HepG2 (cell line): ENCODE measurements at regions not wholly inside any gene's neighbourhood (a gene's known extent, or its start where the extent isn't known, plus 50 kb on each side); places are given as distances from the start of the nearest gene placed in this dataset.

Experiments used
- ATAC-seq: fragments of 200-7000 bp; cut with Tn5 transposase; 3 replicates; pipeline ENCODE4 v1.9.1; 2020; ENCODE audit warnings: mild to moderate bottlenecking, moderate library complexity
- BruUV-seq: library from RNA; stranded (reverse); fragments of 400-500 nt; replicated peaks from 2 replicates; lab custom pipeline; 2021; lab: Mats Ljungman, UMichigan
- CTCF ChIA-PET: fragments of 300-600 bp; formaldehyde crosslinking; extraction: SDS; loops from one replicate; lab custom pipeline; 2021; ENCODE audit warnings: low total read pairs, inconsistent platforms, low intra/inter-chr PET ratio; lab: Yijun Ruan, JAX
- POLR2A ChIA-PET: fragments of 350-600 bp; sonication (Branson Sonifier 250); formaldehyde crosslinking; loops from one replicate; lab custom pipeline; 2020; ENCODE audit warnings: antibody characterized with exemption, inconsistent platforms; lab: Yijun Ruan, JAX
- DNase-seq: peaks from one replicate; pipeline ENCODE4 v3.0.0-alpha.2; 2015; ENCODE audit warnings: low spot score
- FAIRE-seq: peaks from 3 replicates; lab custom pipeline; 2011; peaks lifted over from hg19 to GRCh38; lab: Jason Lieb, UNC
- H2AFZ ChIP-seq: one replicate; pipeline ENCODE4 v1.6.1; 2011; ENCODE audit warnings: low read length, inconsistent platforms
- H3K27ac ChIP-seq: fragments of 300-600 bp; 3 replicates; pipeline ENCODE4 v1.8.0; 2011; ENCODE audit warnings: mixed run types, mild to moderate bottlenecking, mixed read lengths, low read length, inconsistent platforms; ENCODE audit not compliant: insufficient read depth; ENCODE audit errors: extremely low read length
- H3K27me3 ChIP-seq, 2 experiments: fragments of 200-600 bp in 1 of 2; 2 replicates in 1 of 2; 3 replicates in 1 of 2; pipeline versions ENCODE4 v1.6.0 to v1.8.0; 2011; ENCODE audit warnings: low read length in 2 of 2, mild to moderate bottlenecking in 2 of 2, moderate library complexity in 2 of 2, inconsistent platforms in 1 of 2; ENCODE audit not compliant: insufficient read depth in 2 of 2, control insufficient read depth in 1 of 2
- H3K36me3 ChIP-seq, 2 experiments: fragments of 200-600 bp in 1 of 2; replicated peaks in 1 of 2; 2 replicates in 1 of 2; 3 replicates in 1 of 2; pipeline versions ENCODE4 v1.5.1 to v1.8.0; 2011; ENCODE audit warnings: low read length in 2 of 2, inconsistent platforms in 1 of 2; ENCODE audit not compliant: insufficient read depth in 2 of 2, control insufficient read depth in 1 of 2
- H3K4me1 ChIP-seq: 2 replicates; pipeline ENCODE4 v1.5.1; 2012; ENCODE audit warnings: low read length, inconsistent platforms; ENCODE audit not compliant: insufficient read depth
- H3K4me2 ChIP-seq: 2 replicates; pipeline ENCODE4 v1.6.0; 2011; ENCODE audit warnings: low read depth, low read length, inconsistent platforms
- H3K4me3 ChIP-seq, 3 experiments: fragments of 200-600 bp in 1 of 3; sonication (generic), shearing (Covaris generic) in 1 of 3; replicated peaks in 1 of 3; 2 replicates each; pipeline ENCODE4 v1.5.1; 2011 to 2016; ENCODE audit warnings: low read length in 3 of 3, inconsistent platforms in 2 of 3, low read depth in 2 of 3, mild to moderate bottlenecking in 2 of 3, control low read depth in 1 of 3, mixed read lengths in 1 of 3; ENCODE audit not compliant: insufficient read depth in 1 of 3
- H3K79me2 ChIP-seq: one replicate; pipeline ENCODE4 v1.6.1; 2011; ENCODE audit warnings: low read length, inconsistent platforms; ENCODE audit not compliant: insufficient read depth
- H3K9ac ChIP-seq: 2 replicates; pipeline ENCODE4 v1.6.0; 2011; ENCODE audit warnings: mild to moderate bottlenecking, low read depth, low read length, inconsistent platforms; ENCODE audit not compliant: insufficient read depth
- H3K9me3 ChIP-seq: 2 replicates; pipeline ENCODE4 v1.5.1; 2012; ENCODE audit warnings: mild to moderate bottlenecking, low read length
- H4K20me1 ChIP-seq: 2 replicates; pipeline ENCODE4 v1.6.0; 2011; ENCODE audit warnings: inconsistent platforms, mild to moderate bottlenecking, low read length, moderate library complexity; ENCODE audit not compliant: insufficient read depth
- ARID2 ChIP-seq: sonication (generic); formaldehyde crosslinking; IDR thresholded peaks from 2 replicates; pipeline ENCODE4 v1.8.1; 2022; ENCODE audit warnings: mild to moderate bottlenecking, missing genetic modification reagents, borderline replicate concordance
- ATF2 ChIP-seq: sonication (generic); formaldehyde crosslinking; IDR thresholded peaks from 2 replicates; pipeline ENCODE4 v1.4.0; 2020; ENCODE audit warnings: missing genetic modification reagents
- BHLHE40 ChIP-seq: IDR thresholded peaks from 2 replicates; pipeline ENCODE4 v1.6.1; 2011; ENCODE audit warnings: low read length, improper control_type of control experiment
- ERF ChIP-seq: IDR thresholded peaks from 2 replicates; pipeline ENCODE4 v1.6.1; 2018; ENCODE audit warnings: missing biosample characterization, missing genetic modification reagents
- HNRNPK ChIP-seq: fragments of 200-400 bp; formaldehyde crosslinking; IDR thresholded peaks from 2 replicates; pipeline ENCODE4 v1.6.1; 2018; ENCODE audit warnings: low read length, low read depth, moderate library complexity, mild to moderate bottlenecking; ENCODE audit not compliant: poor library complexity, severe bottlenecking
- KLF13 ChIP-seq: sonication (generic); formaldehyde crosslinking; IDR thresholded peaks from 2 replicates; pipeline ENCODE4 v1.4.0; 2020; ENCODE audit warnings: mild to moderate bottlenecking, missing genetic modification reagents
- KLF6 ChIP-seq: IDR thresholded peaks from 2 replicates; pipeline ENCODE4 v1.8.0; 2016; ENCODE audit warnings: missing biosample characterization, missing genetic modification reagents
- MBD4 ChIP-seq: IDR thresholded peaks from 2 replicates; pipeline ENCODE4 v1.6.1; 2012; ENCODE audit warnings: low read length, inconsistent platforms, borderline replicate concordance
- NCOA5 ChIP-seq: sonication (generic); formaldehyde crosslinking; IDR thresholded peaks from 2 replicates; pipeline ENCODE4 v1.4.0; 2020; ENCODE audit warnings: missing genetic modification reagents
- PRDM15 ChIP-seq: sonication (generic); formaldehyde crosslinking; IDR thresholded peaks from 2 replicates; pipeline ENCODE4 v1.4.0; 2020; ENCODE audit warnings: missing genetic modification reagents
- ZBTB25 ChIP-seq: IDR thresholded peaks from 2 replicates; pipeline ENCODE4 v1.6.1; 2018; ENCODE audit warnings: missing genetic modification reagents
- ZNF652 ChIP-seq: IDR thresholded peaks from 2 replicates; pipeline ENCODE4 v1.6.1; 2016; ENCODE audit warnings: low read depth, borderline replicate concordance
- WGBS: methylation state at CpG from one replicate; pipeline ENCODE4 v1.1.6; 2017; ENCODE audit warnings: low lambda C conversion rate; 5-methylcytosine and 5-hydroxymethylcytosine counted together
- in situ Hi-C: cut with HindIII; loops from 2 replicates; pipeline ENCODE4 v1.10.0; 2017; ENCODE audit warnings: low pct_unique_long_range_greater_than_20kb; ENCODE audit not compliant: extremely low pct_ligation_motif_present
- intact Hi-C: fragments of 100-400 bp; cut with micrococcal nuclease; formaldehyde crosslinking; loops from one replicate; pipeline ENCODE4 v1.10.0; 2022; ENCODE audit not compliant: unreplicated experiment

GRCh38 chr5:93153461-93153860, 427.6 kb downstream of the NR2F1-AS1 start:
- Histone ChIP-seq H3K4me1 (peaks cover 26% of the 10 kb centered on the region), H3K4me2 (peak overlapping the region; percentile 56), H3K27me3 (no peaks in the 10 kb centered on the region), H3K36me3 (no peaks in the 10 kb centered on the region), H4K20me1 (no peaks in the 10 kb centered on the region), H2AFZ (peak overlapping the region; percentile 22), H3K27ac (no peak overlapping the region), H3K9ac (no peak overlapping the region), H3K9me3 (no peaks in the 10 kb centered on the region), H3K79me2 (no peaks in the 10 kb centered on the region), H3K4me3 (no peak overlapping the region)
- 50% methylated on average over 3 of the region's 3 CpGs for WGBS
- ChIA-PET POLR2A (no interaction called here), CTCF (no interaction called here)
- no TSS peak for BruUV-seq
- no peak for FAIRE-seq
- intact Hi-C loops, result loop anchor here (10.0 kb wide), 1 partner anchor 91 kb away; no protein-coding TSS in a partner anchor
- in situ Hi-C loops, result no loop called here
- no peak for DNase-seq
- TF ChIP-seq ATF2 (CRISPR knock-in tag) (no peak), MBD4 (no peak), ZNF652 (CRISPR knock-in tag) (peak; percentile 76; the same call in 1 of the 2 replicates), KLF6 (CRISPR knock-in tag) (no peak), ARID2 (CRISPR knock-in tag) (no peak), KLF13 (CRISPR knock-in tag) (no peak)
- no peak for ATAC-seq

GRCh38 chr5:93151896-93152295, 429.1 kb downstream of the NR2F1-AS1 start:
- H3K9me3 ChIP-seq, result no peaks in the 10 kb centered on the region
- no peak overlapping the region for H3K9ac ChIP-seq
- ChIA-PET POLR2A (no interaction called here), CTCF (no interaction called here)
- H4K20me1 ChIP-seq, result no peaks in the 10 kb centered on the region
- no peaks in the 10 kb centered on the region for H3K36me3 ChIP-seq
- no peak overlapping the region for H3K4me3 ChIP-seq
- WGBS, result 70% methylated on average over 5 of the region's 5 CpGs
- no peak overlapping the region for H3K27ac ChIP-seq
- peaks cover 22% of the 10 kb centered on the region for H3K4me1 ChIP-seq
- no peaks in the 10 kb centered on the region for H3K27me3 ChIP-seq
- H2AFZ ChIP-seq, result no peak overlapping the region
- no peak overlapping the region for H3K4me2 ChIP-seq
- FAIRE-seq (no peak), DNase-seq (no peak), ATAC-seq (no peak)
- no TSS peak for BruUV-seq
- in situ Hi-C loops, result no loop called here
- intact Hi-C loops, result loop anchor here (10.0 kb wide), 1 partner anchor 93 kb away; no protein-coding TSS in a partner anchor
- no peaks in the 10 kb centered on the region for H3K79me2 ChIP-seq
- TF ChIP-seq PRDM15 (CRISPR knock-in tag) (no peak), ERF (CRISPR knock-in tag) (no peak), BHLHE40 (no peak), HNRNPK (no peak), NCOA5 (CRISPR knock-in tag) (no peak), ZBTB25 (CRISPR knock-in tag) (no peak)
